ENCODE measurements at regions not wholly inside any gene's neighbourhood (a gene's known extent, or its start where the extent isn't known, plus 50 kb on each side); places are given as distances from the start of the nearest gene placed in this dataset.

GRCh38 chr6:156725712-156726111 lies 51.5 kb upstream of the ARID1B start:
- no peak for DNase-seq

- DNase-seq, result no peak
Measured at GRCh38 chr6:156720691-156721685, 56.2 kb upstream of the ARID1B start.

GRCh38 chr6:156719720-156720563 lies 57.2 kb upstream of the ARID1B start:
- DNase-seq, result no peak

DNA sequence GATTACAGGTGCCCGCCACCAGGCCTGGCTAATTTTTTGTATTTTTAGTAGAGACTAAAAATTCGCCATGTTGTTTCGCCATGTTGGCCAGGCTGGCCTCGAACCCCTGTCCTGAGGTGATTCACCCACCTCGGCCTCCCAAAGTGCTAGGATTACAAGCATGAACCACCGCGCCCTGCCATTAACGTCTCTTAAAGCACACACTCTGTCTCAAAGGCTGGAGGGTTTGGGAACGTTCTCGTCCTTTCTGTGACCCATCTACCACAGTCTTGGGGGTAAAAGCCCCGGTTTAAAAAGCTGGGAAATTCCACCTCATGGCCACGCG lies 57.8 kb upstream of the ARID1B start:
- no peak for DNase-seq

- DNase-seq, result no peak
Measured at GRCh38 chr6:156718647-156719394, 58.4 kb upstream of the ARID1B start.

GRCh38 chr6:156717542-156717941 lies 59.6 kb upstream of the ARID1B start:
- no peak for DNase-seq

GRCh38 chr6:156715839-156716238 lies 61.3 kb upstream of the ARID1B start:
- DNase-seq, result no peak

DNA sequence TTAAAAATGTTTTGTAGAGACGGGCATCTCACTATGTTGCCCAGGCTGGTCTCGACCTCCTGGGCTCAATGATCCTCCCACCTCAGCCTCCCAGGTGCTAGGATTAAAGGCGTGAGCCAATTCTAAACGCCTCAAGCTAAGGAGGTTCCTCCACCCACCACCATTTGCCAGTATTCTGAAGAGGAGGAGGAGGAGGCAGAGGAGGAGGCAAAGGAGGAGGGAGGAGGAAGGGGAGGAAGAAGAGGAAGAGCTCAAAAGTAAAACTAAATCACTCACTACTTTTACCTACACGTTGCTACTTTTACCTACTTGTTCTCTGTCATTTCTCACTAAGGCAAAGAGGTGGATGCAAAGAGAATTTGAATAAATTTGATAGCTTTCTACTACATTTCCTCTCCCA lies 63.6 kb upstream of the ARID1B start:
- no peak for DNase-seq

DNA sequence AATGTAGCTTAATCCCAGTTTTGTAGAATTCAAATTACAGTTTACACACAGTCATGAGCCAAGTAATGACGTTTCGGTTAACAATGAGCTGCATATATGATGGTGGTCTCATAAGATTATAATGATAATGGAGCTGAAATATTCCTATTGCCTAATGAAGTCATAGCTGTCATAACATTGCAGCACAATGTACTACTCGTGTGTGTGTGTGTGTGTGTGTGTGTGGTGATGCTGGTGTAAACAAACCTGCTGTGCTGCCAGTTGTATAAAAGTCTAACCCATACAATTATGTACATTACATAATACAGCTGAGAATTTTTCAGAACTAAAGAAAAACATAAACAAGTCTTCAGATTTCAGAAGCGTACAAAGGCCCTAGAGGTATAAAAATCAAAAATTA lies 66.7 kb upstream of the ARID1B start:
- no peak for DNase-seq

DNA sequence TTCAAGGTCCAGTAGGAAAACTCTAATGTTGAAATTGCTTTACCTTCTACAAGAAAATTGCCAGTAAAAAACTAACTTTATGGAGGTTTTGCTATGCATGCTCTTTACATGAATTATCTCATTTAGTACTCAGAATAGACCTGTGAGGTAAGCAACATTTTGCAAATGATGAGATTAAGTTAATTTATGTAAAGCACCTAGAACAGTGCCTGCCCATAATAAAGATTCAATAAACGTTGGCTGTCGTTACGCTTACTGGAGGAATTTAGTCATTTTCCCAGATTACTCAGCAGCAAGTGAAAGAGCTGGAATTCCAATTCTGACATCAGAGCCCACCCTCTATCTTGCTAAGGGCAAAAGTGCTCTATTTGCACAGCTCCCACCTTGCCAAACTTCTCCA lies 69.4 kb upstream of the ARID1B start:
- no peak for DNase-seq

- no peak for DNase-seq
Measured at GRCh38 chr6:156703719-156704118, 73.5 kb upstream of the ARID1B start.

DNA sequence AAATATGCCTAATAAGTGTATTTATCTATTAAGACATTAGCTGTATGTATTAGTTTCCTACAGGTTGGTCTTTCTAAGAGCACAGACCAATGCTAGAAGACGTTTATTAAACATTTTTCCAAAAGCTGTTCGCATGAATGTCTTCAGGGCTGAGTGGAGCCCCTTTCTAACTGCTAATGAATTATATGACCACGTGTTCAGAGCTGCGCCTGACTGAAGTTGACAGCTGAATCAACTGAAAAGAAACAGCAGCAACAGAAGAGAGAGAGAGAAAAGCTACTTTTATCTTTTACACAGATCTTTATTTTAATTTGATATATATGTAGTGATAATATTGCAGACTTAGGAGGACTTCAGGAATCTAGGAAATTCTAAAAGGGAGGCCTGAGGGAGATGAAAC lies 75.2 kb upstream of the ARID1B start:
- no peak for DNase-seq

- DNase-seq, result no peak
Measured at GRCh38 chr6:156700440-156701057, 76.6 kb upstream of the ARID1B start.

DNA sequence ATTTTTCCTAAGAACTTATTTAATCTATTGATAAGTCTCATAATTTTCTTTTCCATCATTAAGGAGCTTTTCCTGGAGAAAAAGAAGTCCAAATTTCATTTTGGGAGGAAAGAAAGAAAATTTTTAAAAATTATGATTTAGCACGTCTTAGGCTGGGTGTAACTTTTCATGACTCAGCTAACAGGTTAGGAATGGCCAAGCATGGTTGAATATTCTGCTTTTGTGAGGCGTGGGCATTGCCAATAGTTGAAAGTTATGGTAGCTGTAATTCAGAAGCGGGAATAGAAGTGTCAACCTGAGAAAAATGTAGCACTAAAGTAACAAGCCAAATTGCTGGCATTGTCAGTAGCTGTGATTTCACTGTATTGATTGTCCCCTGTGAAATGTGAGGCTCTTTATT lies 77.2 kb upstream of the ARID1B start:
- DNase-seq, result no peak

GRCh38 chr6:156699017-156699421 lies 78.2 kb upstream of the ARID1B start:
- no peak for DNase-seq

DNA sequence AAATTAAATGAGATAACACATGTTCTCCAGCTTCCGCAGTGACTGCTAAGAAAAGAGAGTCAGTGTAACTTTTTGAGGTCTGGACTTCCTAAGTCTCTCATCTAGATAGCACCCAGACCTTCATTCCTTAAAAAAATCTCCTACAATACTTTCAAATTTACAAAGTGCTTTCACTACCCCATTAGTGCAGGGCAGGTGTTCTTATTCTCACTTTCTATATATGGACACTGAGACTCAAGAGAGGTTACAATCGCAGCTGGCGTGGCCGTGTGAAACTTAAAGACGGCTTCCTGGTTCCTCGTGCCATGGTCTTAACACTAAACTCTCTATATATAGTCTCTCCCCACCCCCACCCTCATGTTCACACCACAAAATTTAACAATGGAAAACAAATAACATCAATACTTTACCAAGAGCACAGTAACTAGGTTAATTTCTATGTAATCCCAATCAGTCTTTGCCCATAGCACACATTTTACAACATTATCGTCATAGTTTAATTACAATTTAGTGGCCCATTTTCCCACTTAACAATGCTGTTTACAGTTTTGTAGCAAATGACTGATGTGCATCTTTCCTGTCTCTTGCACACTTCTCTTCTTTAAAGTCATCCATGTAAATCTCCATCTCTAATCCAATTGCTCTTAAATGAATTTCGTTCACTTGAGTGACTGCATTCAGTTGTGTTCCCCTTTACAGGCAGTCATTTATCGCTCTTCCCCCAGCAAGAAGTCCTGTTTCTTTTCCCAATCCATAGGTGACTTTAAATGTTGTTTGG lies 78.8 kb upstream of the ARID1B start:
- no peak for DNase-seq

DNA sequence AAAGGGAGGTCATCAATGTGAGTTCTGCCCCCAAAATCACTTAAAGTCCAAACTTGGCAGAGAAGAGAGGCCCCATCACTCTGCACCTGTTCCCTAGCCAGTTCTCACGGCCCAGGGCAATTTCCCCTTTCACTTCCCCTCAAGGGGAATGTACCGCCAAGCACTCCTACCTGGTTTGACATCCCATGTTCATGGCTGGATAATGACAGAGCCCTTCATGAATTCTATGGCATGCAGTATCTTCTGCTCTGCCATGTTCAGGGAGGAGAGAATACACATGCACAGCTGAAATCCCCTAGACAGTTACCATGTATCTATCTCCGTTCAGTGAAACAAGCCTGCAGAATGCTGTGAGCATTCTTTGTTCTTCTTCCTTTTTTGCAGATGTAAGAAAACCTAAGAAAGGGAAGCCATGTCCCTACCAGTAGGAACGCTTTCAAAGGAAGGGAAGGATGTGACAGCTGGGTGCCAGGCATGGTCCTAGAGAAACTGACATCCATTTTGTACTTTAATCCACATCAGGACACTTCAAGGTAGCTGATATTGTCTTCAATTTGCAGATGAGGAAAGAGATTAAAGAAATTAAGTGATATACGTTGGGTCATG lies 79.8 kb upstream of the ARID1B start:
- no peak for DNase-seq

DNA sequence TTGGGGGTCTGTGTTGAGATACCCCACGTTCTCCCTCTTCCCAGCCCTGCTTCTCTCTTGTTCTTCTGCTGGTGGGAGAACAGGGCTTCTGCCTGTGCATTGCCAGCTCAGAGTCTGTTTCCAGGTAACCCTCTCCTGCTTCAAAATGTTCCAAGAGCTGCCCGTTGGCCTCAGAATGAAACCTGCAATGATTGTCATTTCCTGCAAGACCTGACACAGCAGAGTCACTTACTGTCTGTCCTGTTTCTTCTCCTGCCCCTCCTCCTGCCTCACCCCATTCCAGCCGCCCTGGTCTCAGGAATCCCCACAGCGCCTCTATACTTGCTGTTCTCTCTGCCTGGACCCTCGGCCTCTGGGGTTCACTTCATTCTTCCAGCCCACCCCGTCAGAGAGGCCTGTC lies 81.4 kb upstream of the ARID1B start:
- no peak for DNase-seq

- DNase-seq, result no peak
Measured at GRCh38 chr6:156694679-156695078, 82.5 kb upstream of the ARID1B start.

GRCh38 chr6:156691018-156691417 lies 86.2 kb upstream of the ARID1B start:
- DNase-seq, result no peak

DNA sequence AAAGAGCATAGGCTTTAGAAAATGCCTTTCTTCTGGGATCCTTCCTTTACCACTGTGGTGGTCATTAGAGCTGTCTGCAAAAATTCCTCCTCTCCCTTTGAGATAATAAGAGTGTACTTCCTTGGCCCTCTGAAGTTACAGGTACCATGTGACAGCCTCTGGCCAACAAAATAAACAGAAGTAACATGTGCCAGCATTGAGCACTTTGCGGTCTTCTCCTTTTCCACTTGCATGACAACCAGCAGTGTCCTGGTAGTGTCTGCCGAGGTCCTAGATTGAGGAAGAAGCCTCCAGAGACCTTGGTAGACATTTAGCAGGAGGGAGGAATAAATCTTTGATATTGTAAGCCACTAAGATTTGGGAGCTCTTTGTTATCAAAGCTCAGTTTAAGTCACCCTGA lies 87.5 kb upstream of the ARID1B start:
- no peak for DNase-seq

DNA sequence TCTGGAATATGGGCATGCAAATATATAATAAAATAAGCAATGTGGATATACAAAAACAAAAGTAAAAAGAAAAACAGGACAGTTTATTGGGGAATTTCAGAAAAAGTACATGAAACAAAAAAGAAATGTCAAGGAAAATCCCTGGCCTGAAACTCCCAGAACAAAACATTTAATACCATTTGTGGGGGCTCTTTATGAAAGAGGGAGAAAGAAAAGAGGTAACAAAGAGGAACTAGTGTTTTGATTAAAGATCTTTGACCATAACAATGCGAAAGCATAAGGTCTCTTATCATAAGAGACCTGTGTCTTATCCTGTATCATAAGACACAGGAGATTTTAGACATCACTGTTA lies 88.6 kb upstream of the ARID1B start:
- no peak for DNase-seq

All from NK-92 treated with Interleukin-12 subunit alpha and Interleukin-12 subunit beta, amount 100 ng/mL, for 24 hours (cell line).